Testis (tissue), 2 donors: ENCODE measurements at regions not wholly inside any gene's neighbourhood (a gene's known extent, or its start where the extent isn't known, plus 50 kb on each side); places are given as distances from the start of the nearest gene placed in this dataset.

ENCODE experiments used
- CTCF ChIP-seq, 3 experiments: fragments of 450-650 bp in 2 of 3; fragments of 200-600 bp in 1 of 3; sonication (generic) in 1 of 3; IDR thresholded peaks; one replicate each; pipeline ENCODE4 v1.5.1; 2016 to 2019; ENCODE audit warnings: antibody characterized with exemption in 3 of 3, mild to moderate bottlenecking in 2 of 3, moderate library complexity in 1 of 3
- POLR2A ChIP-seq: fragments of 450-650 bp; IDR thresholded peaks from one replicate; pipeline ENCODE4 v1.6.1; 2017; ENCODE audit warnings: antibody characterized with exemption, mild to moderate bottlenecking, moderate library complexity

- TF ChIP-seq CTCF (IDR thresholded peaks at IDR 0.05), result no peak
- TF ChIP-seq POLR2A, result no peak
Measured at GRCh38 chr3:126287536-126288241, 69.5 kb downstream of the KLF15 start.
